ENCODE measurements at regions not wholly inside any gene's neighbourhood (a gene's known extent, or its start where the extent isn't known, plus 50 kb on each side); places are given as distances from the start of the nearest gene placed in this dataset.

GRCh38 chr4:18556402-18556801 lies 534.8 kb upstream of the LCORL start:
- no peak for TF ChIP-seq CTCF (IDR thresholded peaks at IDR 0.05; ENCODE audit: low read depth, low read length)
- no peak for DNase-seq (ENCODE audit: extremely low read depth, low read depth)

- TF ChIP-seq CTCF (IDR thresholded peaks at IDR 0.05; ENCODE audit: low read depth, low read length) = no peak
- DNase-seq (ENCODE audit: extremely low read depth, low read depth) = no peak
These were observed 518.8 kb upstream of the LCORL start for GRCh38 chr4:18540349-18540748.

GRCh38 chr4:18538121-18538520 lies 516.6 kb upstream of the LCORL start:
- no peak for TF ChIP-seq CTCF (IDR thresholded peaks at IDR 0.05; ENCODE audit: low read depth, low read length)
- no peak for DNase-seq (ENCODE audit: extremely low read depth, low read depth)

GRCh38 chr4:18536428-18536827 lies 514.9 kb upstream of the LCORL start:
- DNase-seq (ENCODE audit: extremely low read depth, low read depth) = no peak

GRCh38 chr4:18535948-18536347 lies 514.4 kb upstream of the LCORL start:
- TF ChIP-seq CTCF (IDR thresholded peaks at IDR 0.05; ENCODE audit: low read depth, low read length) = no peak
- no peak for DNase-seq (ENCODE audit: extremely low read depth, low read depth)

More at GRCh38 chr4:18536428-18536827, 514.9 kb upstream of the LCORL start:
- TF ChIP-seq CTCF (IDR thresholded peaks at IDR 0.05; ENCODE audit: low read depth, low read length) = no peak

- no peak for DNase-seq (ENCODE audit: extremely low read depth, low read depth)
- TF ChIP-seq CTCF (IDR thresholded peaks at IDR 0.05; ENCODE audit: low read depth, low read length) = no peak
These were observed 511.8 kb upstream of the LCORL start for GRCh38 chr4:18533262-18533775.

- TF ChIP-seq CTCF (IDR thresholded peaks at IDR 0.05; ENCODE audit: low read depth, low read length) = no peak
- no peak for DNase-seq (ENCODE audit: extremely low read depth, low read depth)
These were observed 510.2 kb upstream of the LCORL start for GRCh38 chr4:18531731-18532130.

Measured in AG09319 (cell line).